ENCODE measurements at regions not wholly inside any gene's neighbourhood (a gene's known extent, or its start where the extent isn't known, plus 50 kb on each side); places are given as distances from the start of the nearest gene placed in this dataset.
"Not testable (repeated sequence)": the region's sequence is repeated elsewhere in the genome, so short reads cannot be mapped to it uniquely, and the experiment has no call there.

GRCh38 chr10:129039406-129040370 is 427.4 kb upstream of the MGMT start:
- no peak for DNase-seq

- DNase-seq: no peak
Measured at GRCh38 chr10:129040377-129040776, 426.7 kb upstream of the MGMT start.

- DNase-seq: no peak
Measured at GRCh38 chr10:129041916-129042315, 425.1 kb upstream of the MGMT start.

- no peak for DNase-seq
Measured at GRCh38 chr10:129042776-129043595, 424.1 kb upstream of the MGMT start.

- DNase-seq: no peak
Measured at GRCh38 chr10:129043691-129044090, 423.4 kb upstream of the MGMT start.

- DNase-seq: no peak
Measured at GRCh38 chr10:129045599-129045998, 421.4 kb upstream of the MGMT start.

GRCh38 chr10:129046065-129046681 is 420.9 kb upstream of the MGMT start:
- no peak for DNase-seq

- DNase-seq: no peak
Measured at GRCh38 chr10:129046962-129047361, 420.1 kb upstream of the MGMT start.

GRCh38 chr10:129047600-129047999 is 419.4 kb upstream of the MGMT start:
- DNase-seq: no peak

GRCh38 chr10:129048513-129048912 is 418.5 kb upstream of the MGMT start:
- DNase-seq: no peak

- DNase-seq: no peak
Measured at GRCh38 chr10:129049501-129049900, 417.5 kb upstream of the MGMT start.

- DNase-seq: no peak
Measured at GRCh38 chr10:129055225-129055624, 411.8 kb upstream of the MGMT start.

GRCh38 chr10:129055986-129056385 is 411.1 kb upstream of the MGMT start:
- DNase-seq: no peak

GRCh38 chr10:129056734-129057689 is 410.0 kb upstream of the MGMT start:
- DNase-seq: no peak

- DNase-seq: peak in 1 of 2 donors; percentile 44
Measured at GRCh38 chr10:129057856-129058663, 409.0 kb upstream of the MGMT start.

GRCh38 chr10:129058664-129059155 is 408.3 kb upstream of the MGMT start:
- no peak for DNase-seq

GRCh38 chr10:129059977-129060376 is 407.1 kb upstream of the MGMT start:
- DNase-seq: no peak

- DNase-seq: no peak
Measured at GRCh38 chr10:129063212-129063611, 403.8 kb upstream of the MGMT start.

- no peak for DNase-seq
Measured at GRCh38 chr10:129063877-129064276, 403.2 kb upstream of the MGMT start.

- DNase-seq: not testable (repeated sequence)
Measured at GRCh38 chr10:129066529-129066928, 400.5 kb upstream of the MGMT start.

- not testable (repeated sequence) for DNase-seq
Measured at GRCh38 chr10:129071411-129071810, 395.6 kb upstream of the MGMT start.
